Panc1 (cell line): ENCODE measurements at regions not wholly inside any gene's neighbourhood (a gene's known extent, or its start where the extent isn't known, plus 50 kb on each side); places are given as distances from the start of the nearest gene placed in this dataset.

Source experiments
- ATAC-seq: fragments of 200-7000 bp; cut with Tn5 transposase; 2 replicates; pipeline ENCODE4 v1.9.1; 2020; ENCODE audit warnings: mild to moderate bottlenecking, moderate library complexity
- BruUV-seq: library from RNA; stranded (reverse); fragments of 400-500 nt; replicated peaks from 2 replicates; lab custom pipeline; 2021; lab: Mats Ljungman, UMichigan
- CTCF ChIA-PET: fragments of 300-600 bp; sonication (Branson Sonifier 250); formaldehyde crosslinking; loops from one replicate; lab custom pipeline; 2022; ENCODE audit warnings: antibody characterized with exemption; lab: Charles Lee
- POLR2A ChIA-PET: fragments of 300-600 bp; sonication (Branson Sonifier 250); formaldehyde crosslinking; loops from one replicate; lab custom pipeline; 2022; ENCODE audit warnings: antibody characterized with exemption; lab: Charles Lee
- DNase-seq: peaks from one replicate; pipeline ENCODE4 v3.0.0-alpha.2; 2010; ENCODE audit warnings: low read depth, low spot score
- H3K27ac ChIP-seq: 2 replicates; pipeline ENCODE4 v1.5.1; 2011; ENCODE audit warnings: mild to moderate bottlenecking, low read length, inconsistent platforms
- H3K27me3 ChIP-seq: fragments of 200-500 bp; sonication (Bioruptor generic); 2 replicates; pipeline ENCODE4 v1.6.0; 2014; ENCODE audit warnings: low read length, inconsistent platforms; ENCODE audit not compliant: control insufficient read depth, insufficient read depth
- H3K36me3 ChIP-seq: fragments of 200-500 bp; sonication (Bioruptor generic); 2 replicates; pipeline ENCODE4 v1.5.1; 2014; ENCODE audit warnings: inconsistent platforms, mild to moderate bottlenecking, low read length, moderate library complexity; ENCODE audit not compliant: control insufficient read depth, insufficient read depth
- H3K4me1 ChIP-seq: 2 replicates; pipeline ENCODE4 v1.5.1; 2011; ENCODE audit warnings: inconsistent platforms, mild to moderate bottlenecking, low read length, moderate library complexity; ENCODE audit not compliant: control insufficient read depth, insufficient read depth
- H3K4me3 ChIP-seq, 2 experiments: 2 replicates each; pipeline ENCODE4 v1.5.1; 2011 to 2012; ENCODE audit warnings: low read depth in 2 of 2, low read length in 2 of 2, mild to moderate bottlenecking in 2 of 2, inconsistent platforms in 1 of 2, moderate library complexity in 1 of 2
- H3K9me3 ChIP-seq: fragments of 200-500 bp; sonication (Bioruptor generic); 2 replicates; pipeline ENCODE4 v1.5.1; 2014; ENCODE audit warnings: low read depth, mild to moderate bottlenecking, inconsistent platforms, low read length, moderate library complexity; ENCODE audit not compliant: control insufficient read depth, insufficient read depth
- POLR2AphosphoS5 ChIP-seq: IDR thresholded peaks from 2 replicates; pipeline ENCODE4 v1.6.1; 2012; ENCODE audit warnings: mild to moderate bottlenecking, low read depth, low read length, moderate library complexity
- SIN3A ChIP-seq: IDR thresholded peaks from 2 replicates; pipeline ENCODE4 v1.6.1; 2012; ENCODE audit warnings: low read depth, mild to moderate bottlenecking, low read length, moderate library complexity, borderline replicate concordance; ENCODE audit not compliant: insufficient read depth
- TCF7L2 ChIP-seq: IDR thresholded peaks from 2 replicates; pipeline ENCODE4 v1.6.1; 2011; ENCODE audit warnings: mild to moderate bottlenecking, low read depth, low read length, inconsistent platforms
- in situ Hi-C: cut with HindIII; loops from 2 replicates; pipeline ENCODE4 v1.10.0; 2016; ENCODE audit warnings: low sequenced_read_pairs, low pct_unique_long_range_greater_than_20kb
- intact Hi-C: fragments of 100-400 bp; cut with micrococcal nuclease; formaldehyde crosslinking; loops from one replicate; pipeline ENCODE4 v1.10.0; 2022; ENCODE audit not compliant: unreplicated experiment
- TF ChIP-seq, protein P1 (sequence below), 2 experiments: IDR thresholded peaks; 2 replicates each; pipeline ENCODE4 v1.6.1; 2011 to 2012; ENCODE audit warnings: low read depth in 2 of 2, control low read depth in 1 of 2, low read length in 1 of 2, mild to moderate bottlenecking in 1 of 2, moderate library complexity in 1 of 2; ENCODE audit not compliant: insufficient read depth in 1 of 2
- TF ChIP-seq, protein P2 (sequence below): fragments of 450-650 bp; IDR thresholded peaks from 2 replicates; pipeline ENCODE4 v1.5.1; 2017; ENCODE audit warnings: mild to moderate bottlenecking

DNA sequence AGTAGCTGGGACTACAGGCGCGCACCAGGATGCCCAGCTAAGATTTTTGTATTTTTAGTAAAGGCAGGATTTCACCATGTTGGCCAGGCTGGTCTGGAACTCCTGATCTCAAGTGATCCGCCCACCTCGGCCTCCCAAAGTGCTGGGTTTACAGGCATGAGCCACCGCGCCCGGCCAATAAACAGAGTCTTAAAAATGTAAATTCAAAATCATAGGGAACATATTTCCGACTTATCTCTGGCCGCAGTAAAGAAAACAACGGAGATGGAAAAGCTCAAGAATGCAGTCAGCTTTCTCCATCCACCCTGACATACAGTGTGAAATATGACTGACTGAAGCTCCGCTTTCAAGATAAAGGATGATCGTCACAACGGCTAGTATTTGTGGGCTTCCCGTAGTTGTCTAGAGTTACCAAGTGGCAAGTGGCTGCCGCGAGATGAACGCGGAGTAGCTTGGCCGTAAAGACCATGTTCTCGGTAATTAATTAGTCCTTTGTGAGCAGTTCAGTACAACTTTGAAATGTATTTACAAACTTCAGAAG is 495.1 kb upstream of the FAT1 start:
- DNase-seq (no peak), ATAC-seq (no peak)
- no TSS peak for BruUV-seq
- Histone ChIP-seq H3K27ac (no peak overlapping the region), H3K27me3 (no peaks in the 10 kb centered on the region), H3K9me3 (no peaks in the 10 kb centered on the region), H3K36me3 (no peaks in the 10 kb centered on the region), H3K4me1 (no peaks in the 10 kb centered on the region), H3K4me3 (no peak overlapping the region)
- intact Hi-C loops: no loop called here
- ChIA-PET POLR2A (no interaction called here), CTCF (no interaction called here)
- TF ChIP-seq, protein P1, sequence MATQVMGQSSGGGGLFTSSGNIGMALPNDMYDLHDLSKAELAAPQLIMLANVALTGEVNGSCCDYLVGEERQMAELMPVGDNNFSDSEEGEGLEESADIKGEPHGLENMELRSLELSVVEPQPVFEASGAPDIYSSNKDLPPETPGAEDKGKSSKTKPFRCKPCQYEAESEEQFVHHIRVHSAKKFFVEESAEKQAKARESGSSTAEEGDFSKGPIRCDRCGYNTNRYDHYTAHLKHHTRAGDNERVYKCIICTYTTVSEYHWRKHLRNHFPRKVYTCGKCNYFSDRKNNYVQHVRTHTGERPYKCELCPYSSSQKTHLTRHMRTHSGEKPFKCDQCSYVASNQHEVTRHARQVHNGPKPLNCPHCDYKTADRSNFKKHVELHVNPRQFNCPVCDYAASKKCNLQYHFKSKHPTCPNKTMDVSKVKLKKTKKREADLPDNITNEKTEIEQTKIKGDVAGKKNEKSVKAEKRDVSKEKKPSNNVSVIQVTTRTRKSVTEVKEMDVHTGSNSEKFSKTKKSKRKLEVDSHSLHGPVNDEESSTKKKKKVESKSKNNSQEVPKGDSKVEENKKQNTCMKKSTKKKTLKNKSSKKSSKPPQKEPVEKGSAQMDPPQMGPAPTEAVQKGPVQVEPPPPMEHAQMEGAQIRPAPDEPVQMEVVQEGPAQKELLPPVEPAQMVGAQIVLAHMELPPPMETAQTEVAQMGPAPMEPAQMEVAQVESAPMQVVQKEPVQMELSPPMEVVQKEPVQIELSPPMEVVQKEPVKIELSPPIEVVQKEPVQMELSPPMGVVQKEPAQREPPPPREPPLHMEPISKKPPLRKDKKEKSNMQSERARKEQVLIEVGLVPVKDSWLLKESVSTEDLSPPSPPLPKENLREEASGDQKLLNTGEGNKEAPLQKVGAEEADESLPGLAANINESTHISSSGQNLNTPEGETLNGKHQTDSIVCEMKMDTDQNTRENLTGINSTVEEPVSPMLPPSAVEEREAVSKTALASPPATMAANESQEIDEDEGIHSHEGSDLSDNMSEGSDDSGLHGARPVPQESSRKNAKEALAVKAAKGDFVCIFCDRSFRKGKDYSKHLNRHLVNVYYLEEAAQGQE (IDR thresholded peaks at IDR 0.05; ENCODE audit: insufficient read depth in 1 of 2, low read depth in 2 of 2, low read length in 1 of 2): no peak
- TF ChIP-seq POLR2AphosphoS5: no peak
- TF ChIP-seq SIN3A: no peak
- TF ChIP-seq TCF7L2: no peak
- TF ChIP-seq, protein P2, sequence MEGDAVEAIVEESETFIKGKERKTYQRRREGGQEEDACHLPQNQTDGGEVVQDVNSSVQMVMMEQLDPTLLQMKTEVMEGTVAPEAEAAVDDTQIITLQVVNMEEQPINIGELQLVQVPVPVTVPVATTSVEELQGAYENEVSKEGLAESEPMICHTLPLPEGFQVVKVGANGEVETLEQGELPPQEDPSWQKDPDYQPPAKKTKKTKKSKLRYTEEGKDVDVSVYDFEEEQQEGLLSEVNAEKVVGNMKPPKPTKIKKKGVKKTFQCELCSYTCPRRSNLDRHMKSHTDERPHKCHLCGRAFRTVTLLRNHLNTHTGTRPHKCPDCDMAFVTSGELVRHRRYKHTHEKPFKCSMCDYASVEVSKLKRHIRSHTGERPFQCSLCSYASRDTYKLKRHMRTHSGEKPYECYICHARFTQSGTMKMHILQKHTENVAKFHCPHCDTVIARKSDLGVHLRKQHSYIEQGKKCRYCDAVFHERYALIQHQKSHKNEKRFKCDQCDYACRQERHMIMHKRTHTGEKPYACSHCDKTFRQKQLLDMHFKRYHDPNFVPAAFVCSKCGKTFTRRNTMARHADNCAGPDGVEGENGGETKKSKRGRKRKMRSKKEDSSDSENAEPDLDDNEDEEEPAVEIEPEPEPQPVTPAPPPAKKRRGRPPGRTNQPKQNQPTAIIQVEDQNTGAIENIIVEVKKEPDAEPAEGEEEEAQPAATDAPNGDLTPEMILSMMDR: no peak
- in situ Hi-C loops: no loop called here

DNA sequence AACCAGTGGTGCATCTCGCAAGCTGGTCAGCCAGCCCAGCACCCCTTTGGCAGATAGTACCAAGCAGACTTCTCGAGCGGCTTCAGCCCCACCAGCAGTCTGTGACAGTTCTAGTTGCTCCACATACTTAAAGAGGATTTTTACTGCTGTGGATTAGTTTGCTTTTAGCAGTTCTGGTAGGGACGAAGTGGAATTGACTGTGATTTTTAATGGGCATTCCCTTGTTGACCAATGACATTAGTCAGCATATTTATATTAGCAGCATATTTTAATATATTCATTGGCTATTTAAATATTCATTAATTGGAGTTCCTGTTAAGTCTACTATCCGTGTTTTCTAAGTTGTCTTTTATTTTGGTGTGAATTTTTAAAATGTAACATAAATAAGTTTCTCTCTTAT is 500.9 kb upstream of the FAT1 start:
- Histone ChIP-seq H3K9me3 (no peaks in the 10 kb centered on the region), H3K4me1 (no peaks in the 10 kb centered on the region), H3K27me3 (no peaks in the 10 kb centered on the region), H3K4me3 (no peak overlapping the region), H3K36me3 (no peaks in the 10 kb centered on the region), H3K27ac (no peak overlapping the region)
- POLR2A ChIA-PET: no interaction called here
- intact Hi-C loops: no loop called here
- CTCF ChIA-PET: no interaction called here
- in situ Hi-C loops: no loop called here
- no peak for DNase-seq
- TF ChIP-seq SIN3A: no peak
- TF ChIP-seq, protein P2: no peak
- TF ChIP-seq, protein P1 (IDR thresholded peaks at IDR 0.05; ENCODE audit: insufficient read depth in 1 of 2, low read depth in 2 of 2, low read length in 1 of 2): no peak
- no peak for TF ChIP-seq POLR2AphosphoS5
- BruUV-seq: no TSS peak
- ATAC-seq: no peak
